ENCODE measurements at regions not wholly inside any gene's neighbourhood (a gene's known extent, or its start where the extent isn't known, plus 50 kb on each side); places are given as distances from the start of the nearest gene placed in this dataset.

GRCh38 chr11:121723246-121723741 lies 270.5 kb upstream of the SORL1-AS1 start:
- TF ChIP-seq, protein P1, sequence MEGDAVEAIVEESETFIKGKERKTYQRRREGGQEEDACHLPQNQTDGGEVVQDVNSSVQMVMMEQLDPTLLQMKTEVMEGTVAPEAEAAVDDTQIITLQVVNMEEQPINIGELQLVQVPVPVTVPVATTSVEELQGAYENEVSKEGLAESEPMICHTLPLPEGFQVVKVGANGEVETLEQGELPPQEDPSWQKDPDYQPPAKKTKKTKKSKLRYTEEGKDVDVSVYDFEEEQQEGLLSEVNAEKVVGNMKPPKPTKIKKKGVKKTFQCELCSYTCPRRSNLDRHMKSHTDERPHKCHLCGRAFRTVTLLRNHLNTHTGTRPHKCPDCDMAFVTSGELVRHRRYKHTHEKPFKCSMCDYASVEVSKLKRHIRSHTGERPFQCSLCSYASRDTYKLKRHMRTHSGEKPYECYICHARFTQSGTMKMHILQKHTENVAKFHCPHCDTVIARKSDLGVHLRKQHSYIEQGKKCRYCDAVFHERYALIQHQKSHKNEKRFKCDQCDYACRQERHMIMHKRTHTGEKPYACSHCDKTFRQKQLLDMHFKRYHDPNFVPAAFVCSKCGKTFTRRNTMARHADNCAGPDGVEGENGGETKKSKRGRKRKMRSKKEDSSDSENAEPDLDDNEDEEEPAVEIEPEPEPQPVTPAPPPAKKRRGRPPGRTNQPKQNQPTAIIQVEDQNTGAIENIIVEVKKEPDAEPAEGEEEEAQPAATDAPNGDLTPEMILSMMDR (IDR thresholded peaks at IDR 0.05), result no peak
- no peak for TF ChIP-seq EZH2 (IDR thresholded peaks at IDR 0.05; ENCODE audit: borderline replicate concordance, insufficient read depth, low read depth, low read length, poor library complexity, severe bottlenecking)
